HG03280 (cell line): ENCODE measurements at regions not wholly inside any gene's neighbourhood (a gene's known extent, or its start where the extent isn't known, plus 50 kb on each side); places are given as distances from the start of the nearest gene placed in this dataset.
"Not testable (repeated sequence)": the region's sequence is repeated elsewhere in the genome, so short reads cannot be mapped to it uniquely, and the experiment has no call there.

Experiments used
- ATAC-seq: cut with Tn5 transposase; IDR thresholded peaks from one replicate; pipeline ENCODE4 v1.9.1; 2021; ENCODE audit warnings: mild to moderate bottlenecking, moderate library complexity; ENCODE audit not compliant: unreplicated experiment

GRCh38 chrX:150118476-150118875 is 180.2 kb upstream of the EOLA2 start:
- no peak for ATAC-seq

DNA sequence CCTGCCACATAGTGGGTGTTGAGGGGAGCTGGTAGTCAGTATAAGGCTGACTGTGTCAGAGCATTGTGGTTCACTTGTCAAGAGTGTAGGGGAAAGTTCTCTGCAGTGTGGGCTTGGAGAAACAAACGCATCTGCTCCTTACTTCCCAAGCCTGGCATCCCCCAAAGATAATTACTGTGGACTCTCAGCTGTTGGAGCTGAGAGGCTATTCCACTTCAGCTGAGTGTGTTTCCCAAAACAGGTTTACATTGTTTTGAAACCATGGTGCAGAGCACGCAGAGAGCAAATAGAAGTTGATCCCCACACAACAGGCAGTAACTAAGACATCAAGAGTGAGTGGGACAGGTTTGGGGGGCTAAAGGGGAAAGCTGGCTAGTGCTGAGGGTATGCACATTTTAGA is 181.0 kb upstream of the EOLA2 start:
- no peak for ATAC-seq

GRCh38 chrX:150125045-150125444 is 186.8 kb upstream of the EOLA2 start:
- not testable (repeated sequence) for ATAC-seq

DNA sequence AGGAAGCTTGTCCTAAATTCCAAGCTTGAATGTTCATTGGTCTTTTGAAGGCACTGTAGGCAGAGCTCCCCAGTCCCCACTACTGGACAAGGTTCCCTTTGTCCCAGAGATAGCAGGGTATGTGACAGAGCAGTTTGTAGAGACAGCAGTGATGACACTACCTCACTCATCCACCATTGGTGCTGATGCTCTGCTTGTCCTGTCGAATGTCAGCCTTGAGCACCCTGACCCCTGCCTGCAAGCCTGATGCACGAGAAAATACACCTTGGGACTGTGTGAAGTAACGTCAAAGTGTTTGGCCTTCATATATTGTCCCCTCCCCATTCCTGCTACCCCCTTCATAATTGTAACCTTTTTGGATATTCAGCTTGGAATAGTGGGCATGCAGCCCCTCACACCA is 188.9 kb upstream of the EOLA2 start:
- no peak for ATAC-seq

DNA sequence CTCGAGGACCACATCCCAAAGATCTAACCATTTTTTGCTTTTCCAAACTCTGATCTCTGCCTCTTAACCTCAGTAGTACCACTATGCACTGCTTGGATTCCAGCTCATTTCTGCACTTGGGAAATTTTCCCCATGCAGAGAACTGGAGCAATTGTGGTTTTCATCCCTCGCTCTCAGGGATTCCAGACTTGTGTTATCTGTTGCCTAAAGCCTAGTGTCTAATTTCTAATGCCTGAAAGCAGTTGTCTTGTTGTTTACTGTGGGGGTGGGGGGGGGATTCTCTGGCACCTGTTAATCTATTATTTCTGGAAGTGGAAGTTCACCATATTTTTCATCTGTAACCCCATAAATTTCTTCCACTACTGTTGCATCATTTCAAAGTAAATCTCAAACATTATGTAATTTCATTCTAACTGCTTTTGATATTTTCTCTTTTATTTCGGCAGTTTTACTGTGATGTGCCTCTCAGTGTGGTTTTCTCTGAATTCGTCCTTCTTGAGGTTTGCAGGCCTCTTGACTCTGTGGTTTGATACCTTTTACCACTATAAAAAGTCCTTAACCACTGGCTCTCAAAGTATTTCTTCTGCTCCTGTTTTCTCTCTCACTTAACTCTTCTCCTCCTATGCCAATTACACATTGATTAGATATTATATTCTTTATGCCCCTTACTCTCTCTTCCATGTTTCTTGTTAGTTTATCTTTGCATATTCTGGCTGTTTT is 205.6 kb upstream of the EOLA2 start:
- ATAC-seq = no peak

GRCh38 chrX:150146271-150146896 is 208.1 kb upstream of the EOLA2 start:
- no peak for ATAC-seq

GRCh38 chrX:150148749-150149672 is 210.7 kb upstream of the EOLA2 start:
- no peak for ATAC-seq

GRCh38 chrX:150150076-150150779 is 211.9 kb upstream of the EOLA2 start:
- ATAC-seq = no peak

DNA sequence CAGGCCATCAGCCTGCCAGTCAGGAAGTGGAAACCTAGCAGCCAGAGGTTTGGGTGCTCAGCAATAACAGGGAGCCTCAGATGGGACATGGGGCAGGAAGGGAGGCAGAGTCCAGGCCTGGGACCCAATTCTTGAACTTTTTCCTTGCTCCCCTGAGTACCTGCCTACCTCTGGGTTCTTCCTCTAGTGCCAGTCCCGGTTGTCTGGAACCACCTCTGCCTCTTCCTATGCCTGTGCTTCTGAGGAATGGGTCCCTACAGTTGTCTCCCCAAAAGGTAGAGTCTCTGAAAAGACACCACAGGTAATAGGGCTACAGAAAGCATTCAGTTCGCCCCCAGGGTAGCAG is 212.4 kb upstream of the MAMLD1 start:
- no peak for ATAC-seq

- ATAC-seq = no peak
Measured at GRCh38 chrX:150152036-150152435, 211.1 kb upstream of the MAMLD1 start.

- no peak for ATAC-seq
Measured at GRCh38 chrX:150152546-150152945, 210.6 kb upstream of the MAMLD1 start.

- no peak for ATAC-seq
Measured at GRCh38 chrX:150155436-150156035, 207.6 kb upstream of the MAMLD1 start.

GRCh38 chrX:150156615-150157014 is 206.5 kb upstream of the MAMLD1 start:
- ATAC-seq = no peak

- ATAC-seq = no peak
Measured at GRCh38 chrX:150157291-150157690, 205.8 kb upstream of the MAMLD1 start.

DNA sequence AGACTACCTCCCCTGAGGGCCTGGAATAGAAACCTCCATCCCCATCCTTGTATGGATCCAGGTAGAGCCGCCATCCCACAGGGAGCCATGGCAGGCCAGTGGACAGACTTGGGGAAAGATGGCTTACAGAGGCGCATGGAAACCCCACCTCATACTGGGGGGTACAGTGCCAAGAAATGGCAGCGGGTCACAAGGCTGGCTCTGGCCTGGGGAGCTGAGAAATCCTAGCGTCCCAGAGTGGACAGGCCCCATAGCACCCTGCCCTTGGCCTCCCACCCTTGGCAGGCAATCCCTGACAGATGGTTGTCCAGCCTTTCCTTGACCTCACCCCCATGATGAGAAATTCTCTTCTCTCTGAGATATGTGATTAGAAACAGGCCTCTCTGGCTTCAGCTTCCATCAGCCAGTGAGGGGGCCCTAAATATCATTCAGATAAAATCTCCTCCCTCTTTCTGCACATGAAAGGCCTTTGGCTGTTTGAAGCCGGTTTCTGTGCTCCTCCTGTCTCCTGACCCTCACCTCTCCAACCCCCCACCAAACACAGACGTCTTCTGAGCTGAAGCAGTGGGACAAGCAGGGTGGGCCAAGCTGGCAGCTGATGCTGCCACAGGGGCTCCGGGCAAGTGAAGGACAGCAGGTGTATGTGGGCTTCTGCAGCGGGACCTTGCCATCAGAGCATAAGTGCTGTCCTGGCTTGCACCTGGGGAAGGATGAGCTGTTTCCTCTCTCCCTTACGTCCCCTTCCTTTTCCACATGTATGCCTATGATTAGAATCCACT is 204.4 kb upstream of the MAMLD1 start:
- ATAC-seq = no peak

- no peak for ATAC-seq
Measured at GRCh38 chrX:150159537-150159936, 203.6 kb upstream of the MAMLD1 start.

GRCh38 chrX:150160656-150161055 is 202.5 kb upstream of the MAMLD1 start:
- no peak for ATAC-seq

DNA sequence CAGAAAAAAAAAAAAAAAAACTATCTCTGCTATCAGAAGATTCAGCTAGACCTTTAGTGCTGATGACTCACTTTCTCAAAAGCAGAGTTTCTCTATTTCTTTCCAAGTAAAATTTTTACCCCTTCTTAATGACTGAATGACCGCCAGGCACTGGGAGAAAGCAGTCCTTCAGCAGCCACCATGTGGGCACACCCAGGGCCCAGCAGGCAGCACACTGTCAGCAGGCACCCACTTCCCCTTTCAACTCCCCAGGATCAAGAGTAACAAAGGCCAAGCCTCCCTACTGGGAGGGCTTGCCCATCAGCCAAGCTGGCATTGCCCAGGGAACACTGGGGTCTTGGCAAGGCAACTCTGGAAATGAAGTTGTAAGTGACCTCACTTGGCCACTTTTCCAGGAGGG is 201.9 kb upstream of the MAMLD1 start:
- ATAC-seq = no peak

- ATAC-seq = no peak
Measured at GRCh38 chrX:150162141-150162540, 201.0 kb upstream of the MAMLD1 start.
